ENCODE measurements at regions not wholly inside any gene's neighbourhood (a gene's known extent, or its start where the extent isn't known, plus 50 kb on each side); places are given as distances from the start of the nearest gene placed in this dataset.
"Not testable (repeated sequence)": the region's sequence is repeated elsewhere in the genome, so short reads cannot be mapped to it uniquely, and the experiment has no call there.

- not testable (repeated sequence) for H3K27me3 ChIP-seq (ENCODE audit: insufficient read depth, low read depth, low read length); H2AFZ ChIP-seq (ENCODE audit: low read depth, low read length); H4K20me1 ChIP-seq (ENCODE audit: insufficient read depth); H3K9ac ChIP-seq (ENCODE audit: low read length); H3K9me3 ChIP-seq (ENCODE audit: low read length); H3K79me2 ChIP-seq (replicated peaks; ENCODE audit: insufficient read depth, low read length); H3F3A ChIP-seq (ENCODE audit: insufficient read depth, low read length, poor library complexity, severe bottlenecking); H3K27ac ChIP-seq (ENCODE audit: low read length); H3K36me3 ChIP-seq (ENCODE audit: insufficient read depth, low read length); H3K4me3 ChIP-seq (ENCODE audit: low read length); H3K9me2 ChIP-seq (ENCODE audit: insufficient read depth, low read length); H3K4me2 ChIP-seq (ENCODE audit: low read length)
These were observed 295.7 kb downstream of the GOLGA6L6 start for GRCh38 chr15:20245856-20246255.

GRCh38 chr15:20244792-20245191 lies 296.8 kb downstream of the GOLGA6L6 start:
- H3K9me2 ChIP-seq (ENCODE audit: insufficient read depth, low read length); H3K27me3 ChIP-seq (ENCODE audit: insufficient read depth, low read depth, low read length); H2AFZ ChIP-seq (ENCODE audit: low read depth, low read length); H3K27ac ChIP-seq (ENCODE audit: low read length); H3K36me3 ChIP-seq (ENCODE audit: insufficient read depth, low read length); H3K4me3 ChIP-seq (ENCODE audit: low read length); H3K79me2 ChIP-seq (replicated peaks; ENCODE audit: insufficient read depth, low read length); H3K9me3 ChIP-seq (ENCODE audit: low read length); H3K4me2 ChIP-seq (ENCODE audit: low read length); H3F3A ChIP-seq (ENCODE audit: insufficient read depth, low read length, poor library complexity, severe bottlenecking); H3K9ac ChIP-seq (ENCODE audit: low read length); H4K20me1 ChIP-seq (ENCODE audit: insufficient read depth): not testable (repeated sequence)

DNA sequence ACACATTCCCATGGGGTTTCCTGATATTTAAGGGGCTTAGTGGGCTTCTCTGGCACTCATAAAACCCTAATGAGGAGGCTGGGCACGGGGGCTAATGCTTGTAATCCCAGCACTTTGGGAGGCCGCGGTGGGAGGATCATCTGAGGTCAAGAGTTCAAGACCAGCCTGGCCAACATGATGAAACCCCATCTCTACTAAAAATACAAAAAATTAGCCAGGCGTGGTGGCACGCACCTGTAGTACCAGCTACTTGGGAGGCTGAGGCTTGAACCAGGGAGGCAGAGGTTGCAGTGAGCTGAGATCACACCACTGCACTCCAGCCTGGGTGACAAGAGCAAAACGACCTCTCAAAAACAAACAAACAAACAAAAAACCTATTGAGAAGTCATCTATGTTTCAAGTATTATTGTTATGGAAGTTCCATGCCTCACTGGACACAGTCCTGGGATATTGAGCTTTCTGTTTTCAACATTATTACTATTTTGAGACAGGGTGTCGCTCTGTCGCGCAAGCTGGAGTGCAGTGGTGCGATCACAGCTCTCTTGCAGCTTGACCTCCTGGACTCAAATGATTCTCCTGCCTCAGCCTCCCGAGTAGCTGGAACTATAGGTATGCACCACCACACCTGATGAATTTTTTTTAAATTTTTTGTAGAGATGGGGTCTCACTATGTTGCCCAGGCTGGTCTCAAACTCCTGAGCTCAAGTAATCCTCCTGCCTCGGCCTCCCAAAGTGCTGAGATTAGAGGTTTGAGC lies 297.9 kb downstream of the GOLGA6L6 start:
- not testable (repeated sequence) for H3F3A ChIP-seq (ENCODE audit: insufficient read depth, low read length, poor library complexity, severe bottlenecking); H3K36me3 ChIP-seq (ENCODE audit: insufficient read depth, low read length); H3K9ac ChIP-seq (ENCODE audit: low read length); H3K79me2 ChIP-seq (replicated peaks; ENCODE audit: insufficient read depth, low read length); H4K20me1 ChIP-seq (ENCODE audit: insufficient read depth); H3K9me2 ChIP-seq (ENCODE audit: insufficient read depth, low read length); H3K9me3 ChIP-seq (ENCODE audit: low read length); H2AFZ ChIP-seq (ENCODE audit: low read depth, low read length); H3K4me2 ChIP-seq (ENCODE audit: low read length); H3K27ac ChIP-seq (ENCODE audit: low read length); H3K4me3 ChIP-seq (ENCODE audit: low read length); H3K27me3 ChIP-seq (ENCODE audit: insufficient read depth, low read depth, low read length)

DNA sequence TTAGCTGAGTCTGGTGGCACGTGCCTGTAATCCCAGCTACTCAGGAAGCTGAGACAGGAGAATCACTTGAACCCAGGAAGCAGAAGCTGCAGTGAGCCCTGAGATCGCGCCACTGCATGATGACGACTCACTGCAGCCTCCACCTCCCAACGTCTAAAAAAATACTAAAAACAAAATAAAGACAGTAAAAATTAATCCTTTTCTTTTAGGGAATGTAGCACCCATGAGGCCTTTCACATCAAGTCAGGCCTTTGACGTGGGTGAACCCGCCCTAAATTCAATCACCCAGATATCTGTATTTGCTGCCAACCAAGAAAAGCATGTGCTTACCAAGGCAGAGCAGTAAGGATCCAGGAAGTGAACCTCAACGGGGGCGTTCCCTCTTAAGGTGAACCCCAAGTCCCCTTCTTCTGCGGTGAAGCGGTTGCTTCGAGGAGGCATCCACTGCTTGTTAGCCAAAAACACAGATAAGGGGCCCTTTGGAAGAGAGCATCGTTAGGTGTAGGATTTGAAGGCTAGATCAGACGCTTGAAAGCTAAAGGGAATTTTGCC lies 301.2 kb downstream of the GOLGA6L6 start:
- not testable (repeated sequence) for H3K27me3 ChIP-seq (ENCODE audit: insufficient read depth, low read depth, low read length); H4K20me1 ChIP-seq (ENCODE audit: insufficient read depth); H3K79me2 ChIP-seq (replicated peaks; ENCODE audit: insufficient read depth, low read length); H2AFZ ChIP-seq (ENCODE audit: low read depth, low read length); H3K27ac ChIP-seq (ENCODE audit: low read length); H3K9me3 ChIP-seq (ENCODE audit: low read length); H3K4me2 ChIP-seq (ENCODE audit: low read length); H3K9me2 ChIP-seq (ENCODE audit: insufficient read depth, low read length); H3K9ac ChIP-seq (ENCODE audit: low read length); H3F3A ChIP-seq (ENCODE audit: insufficient read depth, low read length, poor library complexity, severe bottlenecking); H3K36me3 ChIP-seq (ENCODE audit: insufficient read depth, low read length); H3K4me3 ChIP-seq (ENCODE audit: low read length)

DNA sequence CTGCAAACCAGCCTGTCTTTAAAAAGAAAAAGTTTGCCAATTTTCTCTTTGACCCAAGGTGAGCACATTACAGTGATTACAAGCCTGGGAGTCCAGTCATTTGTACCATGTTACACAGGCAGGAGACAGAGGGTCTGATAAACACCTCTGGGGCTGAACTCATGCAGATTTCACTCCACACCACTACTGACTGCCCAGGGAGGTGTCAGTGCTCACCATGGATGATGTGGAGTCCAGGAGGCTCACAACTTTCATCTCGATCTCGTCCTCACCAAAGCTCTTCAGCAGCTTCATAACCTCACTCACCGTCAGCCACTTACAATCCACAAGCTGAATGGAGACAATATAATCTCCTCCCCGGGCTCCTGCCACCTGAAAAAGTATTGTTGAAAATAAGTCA lies 302.4 kb downstream of the GOLGA6L6 start:
- not testable (repeated sequence) for H4K20me1 ChIP-seq (ENCODE audit: insufficient read depth); H3K36me3 ChIP-seq (ENCODE audit: insufficient read depth, low read length); H3K9ac ChIP-seq (ENCODE audit: low read length); H3K4me2 ChIP-seq (ENCODE audit: low read length); H3K9me3 ChIP-seq (ENCODE audit: low read length); H3K27ac ChIP-seq (ENCODE audit: low read length); H3F3A ChIP-seq (ENCODE audit: insufficient read depth, low read length, poor library complexity, severe bottlenecking); H3K4me3 ChIP-seq (ENCODE audit: low read length); H3K27me3 ChIP-seq (ENCODE audit: insufficient read depth, low read depth, low read length); H3K9me2 ChIP-seq (ENCODE audit: insufficient read depth, low read length); H2AFZ ChIP-seq (ENCODE audit: low read depth, low read length); H3K79me2 ChIP-seq (replicated peaks; ENCODE audit: insufficient read depth, low read length)

DNA sequence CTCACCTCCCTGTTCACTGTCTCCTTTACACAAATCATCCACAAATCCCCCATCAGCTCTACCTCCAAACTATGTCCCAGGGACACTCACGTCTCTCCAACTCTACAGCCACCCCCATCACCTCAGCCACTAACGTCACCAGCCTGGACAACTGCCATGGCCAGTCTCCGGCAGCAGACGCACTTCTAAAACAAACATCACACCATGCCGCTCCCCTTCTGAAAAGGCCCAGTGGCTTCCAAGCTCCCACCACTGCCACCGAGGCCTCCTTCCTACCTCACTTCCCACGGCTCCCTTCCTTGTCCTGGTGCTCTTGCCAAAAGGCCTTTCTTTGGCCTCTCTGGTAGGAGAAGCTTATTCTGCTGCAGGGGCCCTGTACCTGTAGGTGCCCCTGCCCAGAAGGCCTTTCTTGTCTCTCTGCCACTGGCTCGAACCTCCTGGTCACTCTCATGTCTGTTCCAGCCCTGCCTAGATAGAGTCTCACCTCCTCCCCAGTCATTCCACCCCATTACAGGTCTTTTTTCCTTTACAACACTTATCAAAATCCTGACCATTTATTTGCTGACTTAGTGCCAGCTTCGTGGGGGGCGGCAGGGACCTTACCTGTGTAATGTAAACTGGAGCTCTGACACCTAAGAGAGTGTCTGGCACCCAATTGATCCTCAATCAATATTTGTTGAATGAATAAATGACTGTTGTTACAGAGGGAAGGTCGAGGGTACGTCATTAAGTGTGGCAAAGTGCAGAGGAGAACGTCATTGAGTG lies 304.2 kb downstream of the GOLGA6L6 start:
- H2AFZ ChIP-seq (ENCODE audit: low read depth, low read length); H4K20me1 ChIP-seq (ENCODE audit: insufficient read depth); H3K36me3 ChIP-seq (ENCODE audit: insufficient read depth, low read length); H3K4me3 ChIP-seq (ENCODE audit: low read length); H3F3A ChIP-seq (ENCODE audit: insufficient read depth, low read length, poor library complexity, severe bottlenecking); H3K27ac ChIP-seq (ENCODE audit: low read length); H3K4me2 ChIP-seq (ENCODE audit: low read length); H3K79me2 ChIP-seq (replicated peaks; ENCODE audit: insufficient read depth, low read length); H3K9me3 ChIP-seq (ENCODE audit: low read length); H3K9me2 ChIP-seq (ENCODE audit: insufficient read depth, low read length); H3K27me3 ChIP-seq (ENCODE audit: insufficient read depth, low read depth, low read length); H3K9ac ChIP-seq (ENCODE audit: low read length): not testable (repeated sequence)

DNA sequence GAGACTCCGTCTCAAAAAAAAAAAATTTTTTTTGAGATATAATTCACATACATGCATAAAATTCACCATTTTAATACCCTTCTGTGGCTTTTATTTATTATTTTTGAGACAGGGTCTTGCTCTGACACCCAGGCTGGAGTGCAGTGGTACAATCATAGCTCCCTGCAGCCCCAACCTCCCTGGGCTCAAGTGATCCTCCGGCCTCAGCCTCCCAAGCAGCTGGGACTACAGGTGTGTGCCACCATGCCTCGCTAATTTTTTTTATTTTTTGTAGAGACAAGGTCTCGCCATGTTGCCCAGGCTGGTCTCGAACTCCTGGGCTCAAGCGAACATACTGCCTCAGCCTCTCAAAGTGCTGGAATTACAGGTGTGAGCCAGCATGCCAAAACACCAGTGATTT lies 305.9 kb downstream of the GOLGA6L6 start:
- not testable (repeated sequence) for H3K27me3 ChIP-seq (ENCODE audit: insufficient read depth, low read depth, low read length); H3F3A ChIP-seq (ENCODE audit: insufficient read depth, low read length, poor library complexity, severe bottlenecking); H3K36me3 ChIP-seq (ENCODE audit: insufficient read depth, low read length); H3K4me3 ChIP-seq (ENCODE audit: low read length); H3K9me2 ChIP-seq (ENCODE audit: insufficient read depth, low read length); H3K4me2 ChIP-seq (ENCODE audit: low read length); H3K27ac ChIP-seq (ENCODE audit: low read length); H2AFZ ChIP-seq (ENCODE audit: low read depth, low read length); H3K9ac ChIP-seq (ENCODE audit: low read length); H4K20me1 ChIP-seq (ENCODE audit: insufficient read depth); H3K79me2 ChIP-seq (replicated peaks; ENCODE audit: insufficient read depth, low read length); H3K9me3 ChIP-seq (ENCODE audit: low read length)

GRCh38 chr15:20234006-20234540 lies 307.5 kb downstream of the GOLGA6L6 start:
- not testable (repeated sequence) for H3F3A ChIP-seq (ENCODE audit: insufficient read depth, low read length, poor library complexity, severe bottlenecking); H3K4me3 ChIP-seq (ENCODE audit: low read length); H3K79me2 ChIP-seq (replicated peaks; ENCODE audit: insufficient read depth, low read length); H4K20me1 ChIP-seq (ENCODE audit: insufficient read depth); H3K27me3 ChIP-seq (ENCODE audit: insufficient read depth, low read depth, low read length); H3K9me2 ChIP-seq (ENCODE audit: insufficient read depth, low read length); H3K27ac ChIP-seq (ENCODE audit: low read length); H3K9me3 ChIP-seq (ENCODE audit: low read length); H2AFZ ChIP-seq (ENCODE audit: low read depth, low read length); H3K4me2 ChIP-seq (ENCODE audit: low read length); H3K36me3 ChIP-seq (ENCODE audit: insufficient read depth, low read length); H3K9ac ChIP-seq (ENCODE audit: low read length)

All from neural cell (in vitro differentiated cells).